A549 (cell line): ENCODE measurements at regions not wholly inside any gene's neighbourhood (a gene's known extent, or its start where the extent isn't known, plus 50 kb on each side); places are given as distances from the start of the nearest gene placed in this dataset.

ENCODE experiments used
- ATAC-seq, 2 experiments: fragments of 200-7000 bp in 1 of 2; fragments of >200 bp in 1 of 2; cut with Nextera tagmentation in 1 of 2; cut with Tn5 transposase in 1 of 2; 3 replicates each; pipeline versions ENCODE4 v1.8.0 to v1.9.1; 2018 to 2020; ENCODE audit warnings: mild to moderate bottlenecking in 1 of 2, moderate library complexity in 1 of 2
- CTCF ChIA-PET: fragments of 300-600 bp; sonication (Branson Sonifier 250); formaldehyde crosslinking; extraction: SDS; loops from one replicate; lab custom pipeline; 2021; ENCODE audit warnings: antibody characterized with exemption, inconsistent platforms; lab: Yijun Ruan, JAX
- POLR2A ChIA-PET: fragments of 350-600 bp; formaldehyde crosslinking; extraction: SDS; loops from one replicate; lab custom pipeline; 2021; ENCODE audit warnings: antibody characterized with exemption, inconsistent platforms; lab: Yijun Ruan, JAX
- DNase-seq, 2 experiments: peaks; one replicate each; pipeline versions ENCODE4 v3.0.0 to v3.0.0-alpha.2; 2011 to 2016; ENCODE audit warnings: low read depth in 1 of 2, low spot score in 1 of 2
- FAIRE-seq: peaks from 2 replicates; lab custom pipeline; 2011; peaks lifted over from hg19 to GRCh38; lab: Jason Lieb, UNC
- H3K27ac ChIP-seq, 2 experiments: fragments of >200 bp; sonication (Bioruptor Twin); formaldehyde crosslinking; 3 replicates each; pipeline ENCODE4 v1.5.1; 2016 to 2017
- H3K4me1 ChIP-seq: fragments of >200 bp; sonication (Bioruptor Twin); formaldehyde crosslinking; 3 replicates; pipeline ENCODE4 v1.6.1; 2016
- H3K4me2 ChIP-seq: fragments of >200 bp; sonication (Bioruptor Twin); formaldehyde crosslinking; 3 replicates; pipeline ENCODE4 v1.6.1; 2016
- H3K4me3 ChIP-seq: fragments of >200 bp; sonication (Bioruptor Twin); formaldehyde crosslinking; 3 replicates; pipeline ENCODE4 v1.5.1; 2016
- H3K9me3 ChIP-seq: fragments of >200 bp; sonication (Bioruptor Twin); formaldehyde crosslinking; 3 replicates; pipeline ENCODE4 v1.6.1; 2016
- CBX2 ChIP-seq: fragments of 200-600 bp; sonication (generic); IDR thresholded peaks from 2 replicates; pipeline ENCODE4 v1.6.1; 2016; ENCODE audit warnings: low read depth, mild to moderate bottlenecking, borderline replicate concordance
- CEBPB ChIP-seq, 2 experiments: fragments of >200 bp in 1 of 2; sonication (Bioruptor Twin) in 1 of 2; formaldehyde crosslinking in 1 of 2; IDR thresholded peaks; 2 replicates each; pipeline ENCODE4 v1.6.1; 2012 to 2016
- CHD2 ChIP-seq: fragments of 150-350 bp; IDR thresholded peaks from 2 replicates; pipeline ENCODE4 v1.6.1; 2014; ENCODE audit warnings: low read length; ENCODE audit not compliant: partially characterized antibody
- CHD4 ChIP-seq: fragments of 200-600 bp; sonication (generic); IDR thresholded peaks from 2 replicates; pipeline ENCODE4 v1.6.1; 2016; ENCODE audit warnings: antibody characterized with exemption, mild to moderate bottlenecking, borderline replicate concordance
- FOSB ChIP-seq: fragments of 250-450 bp; sonication (Bioruptor Pico); IDR thresholded peaks from 2 replicates; pipeline ENCODE4 v1.5.0; 2020; ENCODE audit warnings: mild to moderate bottlenecking, moderate library complexity
- FOSL2 ChIP-seq, 2 experiments: fragments of 450-650 bp in 1 of 2; fragments of >200 bp in 1 of 2; sonication (Bioruptor Twin) in 1 of 2; formaldehyde crosslinking; IDR thresholded peaks; 2 replicates each; pipeline versions ENCODE4 v1.5.0 to v1.6.1; 2016 to 2020; ENCODE audit warnings: mild to moderate bottlenecking in 1 of 2, moderate library complexity in 1 of 2
- FOXS1 ChIP-seq: fragments of 250-450 bp; sonication (Bioruptor Pico); IDR thresholded peaks from 2 replicates; pipeline ENCODE4 v1.5.0; 2020; ENCODE audit warnings: mild to moderate bottlenecking, moderate library complexity
- HOXA7 ChIP-seq: fragments of 250-450 bp; sonication (Bioruptor Pico); IDR thresholded peaks from 2 replicates; pipeline ENCODE4 v1.5.0; 2020; ENCODE audit warnings: mild to moderate bottlenecking, moderate library complexity
- HOXB13 ChIP-seq: fragments of 250-450 bp; sonication (Bioruptor Pico); IDR thresholded peaks from 2 replicates; pipeline ENCODE4 v1.5.0; 2020; ENCODE audit warnings: low read depth, mild to moderate bottlenecking, moderate library complexity
- HOXB5 ChIP-seq: fragments of 250-450 bp; sonication (Bioruptor Pico); IDR thresholded peaks from 2 replicates; pipeline ENCODE4 v1.5.0; 2020; ENCODE audit warnings: mild to moderate bottlenecking, moderate library complexity
- JUNB ChIP-seq: fragments of >200 bp; sonication (Bioruptor Twin); formaldehyde crosslinking; IDR thresholded peaks from 2 replicates; pipeline ENCODE4 v1.6.1; 2016
- MAFK ChIP-seq: fragments of 450-650 bp; IDR thresholded peaks from 2 replicates; pipeline ENCODE4 v1.6.1; 2014; ENCODE audit not compliant: partially characterized antibody
- MAX ChIP-seq: IDR thresholded peaks from 2 replicates; pipeline ENCODE4 v1.6.1; 2012
- NPAS2 ChIP-seq: fragments of 250-450 bp; sonication (Bioruptor Pico); IDR thresholded peaks from 2 replicates; pipeline ENCODE4 v1.8.0; 2022; ENCODE audit warnings: mild to moderate bottlenecking, moderate library complexity, borderline replicate concordance
- NR3C1 ChIP-seq: fragments of >200 bp; sonication (Bioruptor Twin); formaldehyde crosslinking; IDR thresholded peaks from 3 replicates; pipeline ENCODE4 v1.6.1; 2017
- PHF8 ChIP-seq: fragments of 200-600 bp; sonication (generic); IDR thresholded peaks from 2 replicates; pipeline ENCODE4 v1.6.1; 2016; ENCODE audit warnings: low read depth, mild to moderate bottlenecking, antibody characterized with exemption, moderate library complexity, borderline replicate concordance
- POLR2A ChIP-seq: IDR thresholded peaks from 2 replicates; pipeline ENCODE4 v1.6.1; 2012; ENCODE audit warnings: mild to moderate bottlenecking, low read length
- POLR2AphosphoS2 ChIP-seq: conservative IDR thresholded peaks from 2 replicates; pipeline ENCODE4 v1.6.1; 2012; ENCODE audit warnings: low read length, improper control_type of control experiment, inconsistent platforms
- RAD21 ChIP-seq, 2 experiments: fragments of >200 bp in 1 of 2; sonication (Bioruptor Twin) in 1 of 2; formaldehyde crosslinking in 1 of 2; IDR thresholded peaks in 1 of 2; conservative IDR thresholded peaks in 1 of 2; 2 replicates in 1 of 2; 3 replicates in 1 of 2; pipeline ENCODE4 v1.6.1; 2012 to 2018; ENCODE audit warnings: inconsistent platforms in 1 of 2
- RFX5 ChIP-seq: fragments of 450-650 bp; IDR thresholded peaks from 2 replicates; pipeline ENCODE4 v1.7.1; 2014; ENCODE audit warnings: antibody characterized with exemption, mild to moderate bottlenecking, moderate library complexity
- RNF2 ChIP-seq: fragments of 200-600 bp; sonication (generic); IDR thresholded peaks from 2 replicates; pipeline ENCODE4 v1.6.1; 2016; ENCODE audit warnings: low read depth, mild to moderate bottlenecking, antibody characterized with exemption, moderate library complexity, borderline replicate concordance
- TFCP2L1 ChIP-seq: fragments of 250-450 bp; sonication (Bioruptor Pico); IDR thresholded peaks from 2 replicates; pipeline ENCODE4 v1.5.0; 2021; ENCODE audit warnings: mild to moderate bottlenecking
- TP53 ChIP-seq: fragments of 250-450 bp; sonication (Bioruptor Pico); IDR thresholded peaks from 2 replicates; pipeline ENCODE4 v1.5.0; 2021; ENCODE audit warnings: mild to moderate bottlenecking, moderate library complexity
- USF2 ChIP-seq: fragments of 450-650 bp; IDR thresholded peaks from 2 replicates; pipeline ENCODE4 v1.6.1; 2014; ENCODE audit warnings: antibody characterized with exemption
- ZC3H11A ChIP-seq: fragments of 450-650 bp; IDR thresholded peaks from 2 replicates; pipeline ENCODE4 v1.6.1; 2014; ENCODE audit warnings: antibody characterized with exemption, mild to moderate bottlenecking
- ZFP36 ChIP-seq: fragments of 450-650 bp; IDR thresholded peaks from 2 replicates; pipeline ENCODE4 v1.6.1; 2014; ENCODE audit warnings: borderline replicate concordance; ENCODE audit not compliant: partially characterized antibody
- ZNF302 ChIP-seq: fragments of 250-450 bp; sonication (Bioruptor Pico); IDR thresholded peaks from 2 replicates; pipeline ENCODE4 v1.9.0; 2021; ENCODE audit warnings: inconsistent platforms, mild to moderate bottlenecking, moderate library complexity
- WGBS: methylation state at CpG from one replicate; pipeline ENCODE4 v1.1.6; 2017; ENCODE audit errors: missing lambda C conversion rate; 5-methylcytosine and 5-hydroxymethylcytosine counted together
- TF ChIP-seq, protein P1 (sequence below): fragments of 250-450 bp; sonication (Bioruptor Pico); IDR thresholded peaks from 2 replicates; pipeline ENCODE4 v1.5.0; 2021; ENCODE audit warnings: mild to moderate bottlenecking, moderate library complexity, borderline replicate concordance
- TF ChIP-seq, protein P2 (sequence below): fragments of 200-600 bp; sonication (generic); IDR thresholded peaks from 2 replicates; pipeline ENCODE4 v1.6.1; 2016; ENCODE audit warnings: antibody characterized with exemption, mild to moderate bottlenecking, moderate library complexity

DNA sequence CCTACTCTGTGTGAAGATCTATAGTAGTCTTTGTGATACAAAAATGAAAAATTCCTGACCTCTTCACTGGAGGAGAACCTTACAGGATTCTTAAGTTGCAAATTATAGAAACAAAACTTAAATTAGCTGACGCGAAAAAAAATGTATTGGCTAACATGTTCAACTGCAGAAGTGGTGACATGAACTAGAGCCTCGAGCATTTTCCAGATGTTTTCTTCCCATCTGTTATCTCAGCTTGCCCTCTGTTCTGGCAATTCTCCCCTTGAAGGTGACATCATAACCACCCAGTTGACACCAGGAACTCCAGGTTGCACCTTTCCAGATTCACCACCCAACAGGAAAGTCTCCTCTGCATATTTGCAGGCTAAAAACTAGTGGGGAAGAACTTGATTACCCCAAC is 222.4 kb downstream of the KDR start:
- Histone ChIP-seq H3K27ac (no peak overlapping the region), H3K4me1 (no peaks in the 10 kb centered on the region), H3K4me3 (no peak overlapping the region), H3K9me3 (no peaks in the 10 kb centered on the region), H3K4me2 (no peak overlapping the region)
- 63% methylated on average over 3 of the region's 3 CpGs for WGBS
- ChIA-PET CTCF (no interaction called here), POLR2A (no interaction called here)
- FAIRE-seq: no peak
- ATAC-seq: no peak
- TF ChIP-seq, protein P1, sequence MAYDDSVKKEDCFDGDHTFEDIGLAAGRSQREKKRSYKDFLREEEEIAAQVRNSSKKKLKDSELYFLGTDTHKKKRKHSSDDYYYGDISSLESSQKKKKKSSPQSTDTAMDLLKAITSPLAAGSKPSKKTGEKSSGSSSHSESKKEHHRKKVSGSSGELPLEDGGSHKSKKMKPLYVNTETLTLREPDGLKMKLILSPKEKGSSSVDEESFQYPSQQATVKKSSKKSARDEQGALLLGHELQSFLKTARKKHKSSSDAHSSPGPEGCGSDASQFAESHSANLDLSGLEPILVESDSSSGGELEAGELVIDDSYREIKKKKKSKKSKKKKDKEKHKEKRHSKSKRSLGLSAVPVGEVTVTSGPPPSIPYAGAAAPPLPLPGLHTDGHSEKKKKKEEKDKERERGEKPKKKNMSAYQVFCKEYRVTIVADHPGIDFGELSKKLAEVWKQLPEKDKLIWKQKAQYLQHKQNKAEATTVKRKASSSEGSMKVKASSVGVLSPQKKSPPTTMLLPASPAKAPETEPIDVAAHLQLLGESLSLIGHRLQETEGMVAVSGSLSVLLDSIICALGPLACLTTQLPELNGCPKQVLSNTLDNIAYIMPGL (CRISPR knock-in tag): no peak
- TF ChIP-seq NR3C1 (no peak), CHD4 (no peak), RNF2 (no peak), TFCP2L1 (CRISPR knock-in tag) (no peak), RAD21 (conservative IDR thresholded peaks at IDR 0.05 in 1 of 2, IDR thresholded peaks at IDR 0.05 in 1 of 2) (no peak), POLR2A (no peak), USF2 (no peak), MAX (no peak), ZFP36 (no peak), CEBPB (IDR thresholded peaks at IDR 0.05) (no peak), HOXB5 (CRISPR knock-in tag) (no peak), ZNF302 (CRISPR knock-in tag) (no peak), FOSB (no peak), HOXB13 (CRISPR knock-in tag) (no peak), JUNB (no peak)
- TF ChIP-seq, protein P2, sequence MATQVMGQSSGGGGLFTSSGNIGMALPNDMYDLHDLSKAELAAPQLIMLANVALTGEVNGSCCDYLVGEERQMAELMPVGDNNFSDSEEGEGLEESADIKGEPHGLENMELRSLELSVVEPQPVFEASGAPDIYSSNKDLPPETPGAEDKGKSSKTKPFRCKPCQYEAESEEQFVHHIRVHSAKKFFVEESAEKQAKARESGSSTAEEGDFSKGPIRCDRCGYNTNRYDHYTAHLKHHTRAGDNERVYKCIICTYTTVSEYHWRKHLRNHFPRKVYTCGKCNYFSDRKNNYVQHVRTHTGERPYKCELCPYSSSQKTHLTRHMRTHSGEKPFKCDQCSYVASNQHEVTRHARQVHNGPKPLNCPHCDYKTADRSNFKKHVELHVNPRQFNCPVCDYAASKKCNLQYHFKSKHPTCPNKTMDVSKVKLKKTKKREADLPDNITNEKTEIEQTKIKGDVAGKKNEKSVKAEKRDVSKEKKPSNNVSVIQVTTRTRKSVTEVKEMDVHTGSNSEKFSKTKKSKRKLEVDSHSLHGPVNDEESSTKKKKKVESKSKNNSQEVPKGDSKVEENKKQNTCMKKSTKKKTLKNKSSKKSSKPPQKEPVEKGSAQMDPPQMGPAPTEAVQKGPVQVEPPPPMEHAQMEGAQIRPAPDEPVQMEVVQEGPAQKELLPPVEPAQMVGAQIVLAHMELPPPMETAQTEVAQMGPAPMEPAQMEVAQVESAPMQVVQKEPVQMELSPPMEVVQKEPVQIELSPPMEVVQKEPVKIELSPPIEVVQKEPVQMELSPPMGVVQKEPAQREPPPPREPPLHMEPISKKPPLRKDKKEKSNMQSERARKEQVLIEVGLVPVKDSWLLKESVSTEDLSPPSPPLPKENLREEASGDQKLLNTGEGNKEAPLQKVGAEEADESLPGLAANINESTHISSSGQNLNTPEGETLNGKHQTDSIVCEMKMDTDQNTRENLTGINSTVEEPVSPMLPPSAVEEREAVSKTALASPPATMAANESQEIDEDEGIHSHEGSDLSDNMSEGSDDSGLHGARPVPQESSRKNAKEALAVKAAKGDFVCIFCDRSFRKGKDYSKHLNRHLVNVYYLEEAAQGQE: no peak
- no peak for DNase-seq

- ChIA-PET CTCF (no interaction called here), POLR2A (no interaction called here)
- WGBS: 0% methylated on average over 1 of the region's 1 CpG
- no peak overlapping the region for H3K4me2 ChIP-seq
- FAIRE-seq (no peak), ATAC-seq (no peak), DNase-seq (no peak)
- H3K4me1 ChIP-seq: no peaks in the 10 kb centered on the region
- no peak overlapping the region for H3K27ac ChIP-seq
- no peak overlapping the region for H3K4me3 ChIP-seq
- no peaks in the 10 kb centered on the region for H3K9me3 ChIP-seq
- TF ChIP-seq NPAS2 (no peak), ZC3H11A (no peak), TFCP2L1 (CRISPR knock-in tag) (no peak), MAFK (no peak), ZNF302 (CRISPR knock-in tag) (no peak), FOSL2 (IDR thresholded peaks at IDR 0.05) (no peak), FOSL2 (CRISPR knock-in tag; IDR thresholded peaks at IDR 0.05) (no peak), POLR2AphosphoS2 (no peak), FOXS1 (CRISPR knock-in tag) (no peak), CBX2 (no peak), JUNB (no peak), PHF8 (no peak), USF2 (no peak), HOXA7 (CRISPR knock-in tag) (no peak), CEBPB (IDR thresholded peaks at IDR 0.05) (no peak), CHD2 (no peak), TP53 (no peak), MAX (no peak), RFX5 (no peak), RAD21 (conservative IDR thresholded peaks at IDR 0.05 in 1 of 2, IDR thresholded peaks at IDR 0.05 in 1 of 2) (no peak)
Observed at GRCh38 chr4:54902271-54902670, 223.1 kb downstream of the KDR start.
